CD4-positive, alpha-beta T cell (primary cell): ENCODE measurements at regions not wholly inside any gene's neighbourhood (a gene's known extent, or its start where the extent isn't known, plus 50 kb on each side); places are given as distances from the start of the nearest gene placed in this dataset.

Source experiments
- ATAC-seq: fragments of 200-7000 bp; cut with Tn5 transposase; one replicate; pipeline ENCODE4 v1.10.0; 2022; ENCODE audit warnings: mild to moderate bottlenecking; ENCODE audit not compliant: poor library complexity
- CTCF ChIA-PET: fragments of 350-600 bp; sonication (Branson Sonifier 250); formaldehyde crosslinking; loops from one replicate; lab custom pipeline; 2021; ENCODE audit warnings: antibody characterized with exemption, inconsistent platforms; lab: Charles Lee
- POLR2A ChIA-PET: fragments of 350-600 bp; sonication (Branson Sonifier 250); formaldehyde crosslinking; loops from one replicate; lab custom pipeline; 2021; ENCODE audit warnings: antibody characterized with exemption, inconsistent platforms; lab: Charles Lee
- DNase-seq, 14 experiments: peaks; one replicate each; pipeline ENCODE4 v3.0.0-alpha.2; 2013 to 2020; ENCODE audit warnings: mixed read lengths in 2 of 14
- H3K27ac ChIP-seq, 2 donors: one replicate each; pipeline versions ENCODE4 v1.5.1 to v1.7.0; 2013; ENCODE audit warnings: low read length in 2 of 2, low read depth in 1 of 2, mild to moderate bottlenecking in 1 of 2
- H3K27me3 ChIP-seq, 2 experiments: 1 replicate in 1 of 2; 2 replicates in 1 of 2; pipeline versions ENCODE4 v1.6.1 to v1.7.0; 2013; ENCODE audit warnings: low read length in 2 of 2, control low read depth in 1 of 2, mild to moderate bottlenecking in 1 of 2, moderate library complexity in 1 of 2; ENCODE audit not compliant: insufficient read depth in 2 of 2, control insufficient read depth in 1 of 2
- H3K36me3 ChIP-seq: one replicate; pipeline ENCODE4 v1.6.1; 2013; ENCODE audit warnings: low read length, control low read depth; ENCODE audit not compliant: insufficient read depth
- H3K4me1 ChIP-seq: one replicate; pipeline ENCODE4 v1.6.1; 2013; ENCODE audit warnings: low read length, control low read depth; ENCODE audit not compliant: insufficient read depth
- H3K4me3 ChIP-seq: one replicate; pipeline ENCODE4 v1.5.1; 2013; ENCODE audit warnings: mild to moderate bottlenecking, low read length, moderate library complexity
- H3K9me3 ChIP-seq, 2 experiments: 1 replicate in 1 of 2; 2 replicates in 1 of 2; pipeline versions ENCODE4 v1.6.1 to v1.7.0; 2013; ENCODE audit warnings: low read length in 2 of 2, mild to moderate bottlenecking in 2 of 2, control low read depth in 1 of 2, moderate library complexity in 1 of 2; ENCODE audit not compliant: control insufficient read depth in 1 of 2, insufficient read depth in 1 of 2
- H3K27ac Mint-ChIP-seq: one replicate; pipeline ENCODE4 v1.8.0; 2020; ENCODE audit warnings: mixed read lengths
- H3K27me3 Mint-ChIP-seq: one replicate; pipeline ENCODE4 v1.8.0; 2021; ENCODE audit warnings: mixed read lengths
- H3K36me3 Mint-ChIP-seq: one replicate; pipeline ENCODE4 v1.8.0; 2021; ENCODE audit warnings: low read depth, mixed read lengths
- H3K4me1 Mint-ChIP-seq: one replicate; pipeline ENCODE4 v1.8.0; 2021; ENCODE audit warnings: low read depth, mixed read lengths
- H3K4me3 Mint-ChIP-seq: one replicate; pipeline ENCODE4 v1.8.0; 2020; ENCODE audit warnings: mild to moderate bottlenecking, mixed read lengths
- H3K9me3 Mint-ChIP-seq: one replicate; pipeline ENCODE4 v1.8.0; 2020; ENCODE audit warnings: mixed read lengths
- CTCF ChIP-seq: fragments of 200-600 bp; IDR thresholded peaks from one replicate; pipeline ENCODE4 v1.8.0; 2022; ENCODE audit warnings: antibody characterized with exemption, mild to moderate bottlenecking
- intact Hi-C, 2 experiments: fragments of 100-400 bp; cut with DNase I in 1 of 2; cut with micrococcal nuclease in 1 of 2; formaldehyde crosslinking; loops; one replicate each; pipeline versions ENCODE4 v1.15.1 to v1.9.0; 2023 to 2025; cut with DNase I, micrococcal nuclease

- intact Hi-C loops = no loop called here
- Histone ChIP-seq H3K27me3 (no peaks in the 10 kb centered on the region), H3K27ac (no peak overlapping the region), H3K4me1 (no peaks in the 10 kb centered on the region), H3K9me3 (peaks cover 0 to 17% of the 10 kb centered on the region in 2 experiments), H3K4me3 (no peak overlapping the region), H3K36me3 (no peaks in the 10 kb centered on the region)
- POLR2A ChIA-PET = no interaction called here
- Mint-ChIP-seq H3K9me3 (no peaks in the 10 kb centered on the region), H3K4me3 (no peak overlapping the region), H3K27ac (no peak overlapping the region), H3K36me3 (no peaks in the 10 kb centered on the region), H3K4me1 (no peaks in the 10 kb centered on the region), H3K27me3 (peaks cover 12% of the 10 kb centered on the region)
- no peak for ATAC-seq
- CTCF ChIA-PET = no interaction called here
- no peak for DNase-seq
- no peak for TF ChIP-seq CTCF
Measured at GRCh38 chr11:134616038-134616437, 204.0 kb upstream of the B3GAT1 start.

GRCh38 chr11:134615041-134615615 is 203.1 kb upstream of the B3GAT1 start:
- peaks cover 10% of the 10 kb centered on the region for H3K27me3 Mint-ChIP-seq
- ATAC-seq (no peak), DNase-seq (no peak)
- Histone ChIP-seq H3K9me3 (peaks cover 0 to 17% of the 10 kb centered on the region in 2 experiments), H3K27me3 (peaks cover 0 to 2% of the 10 kb centered on the region in 2 experiments), H3K27ac (no peak overlapping the region), H3K4me3 (no peak overlapping the region), H3K36me3 (no peaks in the 10 kb centered on the region), H3K4me1 (no peaks in the 10 kb centered on the region)
- TF ChIP-seq CTCF = no peak
- no peaks in the 10 kb centered on the region for H3K36me3 Mint-ChIP-seq
- no peaks in the 10 kb centered on the region for H3K4me1 Mint-ChIP-seq
- CTCF ChIA-PET = no interaction called here
- intact Hi-C loops = no loop called here
- no peak overlapping the region for H3K27ac Mint-ChIP-seq
- no peak overlapping the region for H3K4me3 Mint-ChIP-seq
- H3K9me3 Mint-ChIP-seq = no peaks in the 10 kb centered on the region
- POLR2A ChIA-PET = no interaction called here

GRCh38 chr11:134614141-134614540 is 202.1 kb upstream of the B3GAT1 start:
- no peaks in the 10 kb centered on the region for H3K4me1 Mint-ChIP-seq
- POLR2A ChIA-PET = no interaction called here
- no peak for TF ChIP-seq CTCF
- H3K27ac ChIP-seq = no peak overlapping the region
- no peak overlapping the region for H3K27ac Mint-ChIP-seq
- DNase-seq (no peak), ATAC-seq (no peak)
- no peaks in the 10 kb centered on the region for H3K4me1 ChIP-seq
- no peaks in the 10 kb centered on the region for H3K36me3 Mint-ChIP-seq
- H3K4me3 ChIP-seq = no peak overlapping the region
- intact Hi-C loops = no loop called here
- no peaks in the 10 kb centered on the region for H3K36me3 ChIP-seq
- H3K27me3 ChIP-seq = peaks cover 0 to 2% of the 10 kb centered on the region in 2 experiments
- peaks cover 10% of the 10 kb centered on the region for H3K27me3 Mint-ChIP-seq
- H3K9me3 Mint-ChIP-seq = no peaks in the 10 kb centered on the region
- peaks cover 0 to 17% of the 10 kb centered on the region in 2 experiments for H3K9me3 ChIP-seq
- H3K4me3 Mint-ChIP-seq = no peak overlapping the region
- CTCF ChIA-PET = no interaction called here
